ENCODE measurements at regions not wholly inside any gene's neighbourhood (a gene's known extent, or its start where the extent isn't known, plus 50 kb on each side); places are given as distances from the start of the nearest gene placed in this dataset.

- DNase-seq (ENCODE audit: extremely low read depth, low read depth), result no peak
These were observed 144.7 kb downstream of the QRSL1 start for GRCh38 chr6:106773996-106774629.

DNA sequence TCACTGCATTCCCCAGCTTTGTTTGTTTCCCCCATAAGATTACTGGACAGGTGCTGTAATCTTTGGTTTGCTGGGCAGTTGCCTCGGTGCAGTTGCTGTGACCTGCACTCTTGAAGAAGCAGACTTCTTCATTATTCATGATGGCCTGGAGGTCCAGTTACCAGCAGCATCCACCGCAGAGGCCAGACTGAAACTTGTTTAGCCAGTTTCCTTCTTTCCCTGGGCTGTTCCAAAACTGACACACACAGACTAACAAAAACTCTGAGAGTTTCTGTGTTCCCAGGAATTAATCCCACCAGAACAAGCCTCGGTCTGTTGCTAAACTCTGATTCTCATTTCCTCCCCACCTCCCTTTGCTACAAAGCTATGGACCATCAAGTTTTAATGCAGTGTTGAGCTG is 144.1 kb downstream of the QRSL1 start:
- DNase-seq (ENCODE audit: extremely low read depth, low read depth), result no peak

DNA sequence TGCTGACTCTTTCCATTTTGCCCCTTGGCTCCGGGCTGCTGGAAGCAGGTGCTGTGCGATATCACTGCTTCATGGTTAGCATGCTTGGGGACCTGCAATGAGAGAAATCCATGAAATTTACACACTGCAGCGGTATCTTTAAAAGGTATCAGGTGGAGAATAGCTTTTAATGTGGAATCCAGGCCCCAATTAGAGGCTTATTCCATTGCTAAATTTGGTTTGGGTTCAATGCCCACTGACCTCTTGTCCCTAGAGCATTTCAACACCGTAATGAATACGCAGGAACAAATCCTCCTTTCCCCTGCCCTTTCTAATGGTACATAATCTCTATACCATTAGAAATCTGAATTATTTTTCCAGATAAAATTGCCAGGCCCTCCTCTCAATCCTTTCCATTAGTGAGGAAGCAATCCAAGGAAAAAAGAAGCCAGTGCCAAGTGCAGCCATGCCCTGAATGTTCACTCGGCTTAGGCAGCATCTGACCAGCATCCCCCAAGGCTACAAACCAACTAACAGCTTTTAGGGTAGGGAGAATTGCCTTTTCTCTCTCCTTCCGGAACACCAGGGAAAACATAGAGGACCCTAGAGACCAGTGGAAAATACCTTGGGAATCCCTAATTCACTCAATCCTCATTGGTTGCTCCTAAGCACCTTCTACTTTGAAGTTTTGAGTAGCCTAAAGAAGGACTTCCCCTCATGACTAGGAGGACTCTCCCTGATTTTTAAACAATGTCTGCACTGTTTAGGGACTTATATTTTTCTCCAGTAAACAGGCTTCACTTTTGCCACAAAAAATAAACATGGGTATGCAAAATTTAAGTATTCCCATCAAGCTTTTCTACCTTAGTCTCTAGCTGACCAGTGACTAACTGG is 143.1 kb downstream of the QRSL1 start:
- DNase-seq (ENCODE audit: extremely low read depth, low read depth), result no peak

GRCh38 chr6:106771822-106772221 is 142.4 kb downstream of the QRSL1 start:
- DNase-seq (ENCODE audit: extremely low read depth, low read depth), result no peak

GRCh38 chr6:106770663-106771062 is 141.3 kb downstream of the QRSL1 start:
- no peak for DNase-seq (ENCODE audit: extremely low read depth, low read depth)

DNA sequence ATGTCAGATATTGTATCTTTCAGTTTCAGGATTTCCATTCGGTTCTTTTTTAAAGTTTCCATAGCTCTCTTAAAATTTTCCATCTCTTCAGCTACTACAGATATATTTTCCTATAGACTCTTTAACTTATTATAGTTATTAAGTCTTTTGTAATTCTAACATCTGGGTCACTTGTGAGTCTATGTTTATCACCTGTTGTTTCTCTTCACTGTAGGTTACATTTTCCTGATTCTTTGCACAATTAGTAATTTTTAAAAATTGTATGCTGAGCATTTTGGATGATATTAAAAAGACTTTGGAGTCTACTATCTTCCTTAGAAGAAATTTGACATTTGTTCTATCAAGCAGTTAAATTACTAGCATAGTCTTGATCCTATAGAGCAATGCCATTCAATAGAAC is 140.7 kb downstream of the QRSL1 start:
- DNase-seq (ENCODE audit: extremely low read depth, low read depth), result no peak

- no peak for DNase-seq (ENCODE audit: extremely low read depth, low read depth)
These were observed 137.9 kb downstream of the QRSL1 start for GRCh38 chr6:106767271-106767670.

DNA sequence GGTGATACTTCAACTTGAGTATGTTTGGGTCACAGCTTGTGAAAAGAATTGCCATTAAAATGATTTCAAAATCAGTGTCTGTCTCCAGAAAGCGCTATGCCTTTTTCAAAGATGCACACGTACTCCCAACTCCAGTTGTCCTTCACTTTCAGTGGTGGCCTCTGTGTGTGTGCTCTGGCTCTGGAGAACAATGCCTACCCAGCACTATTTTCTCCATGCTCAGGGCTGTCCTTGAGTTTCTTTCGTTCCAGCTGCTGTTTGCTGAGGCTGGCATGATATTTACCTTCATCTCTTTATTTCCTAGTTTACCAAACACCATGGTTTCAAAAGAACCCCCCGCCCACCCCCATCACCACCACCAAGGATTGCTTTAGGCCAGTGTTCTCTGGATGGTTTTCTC is 136.8 kb downstream of the QRSL1 start:
- DNase-seq (ENCODE audit: extremely low read depth, low read depth), result no peak

GRCh38 chr6:106765496-106765895 is 136.1 kb downstream of the QRSL1 start:
- DNase-seq (ENCODE audit: extremely low read depth, low read depth), result no peak

- no peak for DNase-seq (ENCODE audit: extremely low read depth, low read depth)
These were observed 135.1 kb downstream of the QRSL1 start for GRCh38 chr6:106764353-106764980.

DNA sequence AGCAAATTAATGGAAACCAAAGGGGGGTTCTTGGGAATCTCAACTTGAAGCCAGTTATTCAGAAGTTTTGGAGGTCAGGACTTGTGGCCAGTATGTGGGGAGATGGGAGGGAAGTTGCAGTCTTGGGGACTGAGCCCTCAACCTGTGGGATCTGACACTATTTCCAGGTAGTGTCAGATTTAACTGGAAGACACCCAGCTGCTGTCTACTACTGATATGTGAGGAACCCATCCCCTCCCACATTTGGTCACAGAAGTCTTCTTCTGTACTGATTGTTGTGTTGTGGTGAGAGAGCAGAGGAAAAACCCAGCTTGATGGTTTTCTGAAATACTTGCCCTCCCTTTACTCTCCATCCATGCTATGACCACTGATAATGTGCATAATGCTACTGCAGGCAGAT is 134.0 kb downstream of the QRSL1 start:
- DNase-seq (ENCODE audit: extremely low read depth, low read depth), result no peak

DNA sequence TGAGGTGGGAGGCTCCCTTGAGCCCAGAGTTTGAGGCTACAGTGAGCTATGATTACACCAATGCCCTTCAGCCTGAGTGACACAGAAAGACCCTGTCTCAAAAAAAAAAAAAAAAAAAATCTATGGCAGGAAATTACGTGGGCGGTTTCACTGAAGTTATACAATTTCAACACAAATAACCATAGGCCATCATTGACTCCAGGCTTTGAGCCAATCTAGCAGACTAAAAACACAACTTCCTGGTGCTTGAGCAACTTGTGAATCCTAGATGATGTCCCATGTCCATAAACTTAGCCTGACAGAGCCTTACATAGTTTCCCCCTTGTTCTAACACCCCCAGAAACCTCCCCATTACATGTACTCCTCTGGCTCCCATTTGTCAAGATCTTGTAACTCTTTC is 131.8 kb downstream of the QRSL1 start:
- no peak for DNase-seq (ENCODE audit: extremely low read depth, low read depth)

- DNase-seq (ENCODE audit: extremely low read depth, low read depth), result no peak
These were observed 129.7 kb downstream of the QRSL1 start for GRCh38 chr6:106759112-106759511.

DNA sequence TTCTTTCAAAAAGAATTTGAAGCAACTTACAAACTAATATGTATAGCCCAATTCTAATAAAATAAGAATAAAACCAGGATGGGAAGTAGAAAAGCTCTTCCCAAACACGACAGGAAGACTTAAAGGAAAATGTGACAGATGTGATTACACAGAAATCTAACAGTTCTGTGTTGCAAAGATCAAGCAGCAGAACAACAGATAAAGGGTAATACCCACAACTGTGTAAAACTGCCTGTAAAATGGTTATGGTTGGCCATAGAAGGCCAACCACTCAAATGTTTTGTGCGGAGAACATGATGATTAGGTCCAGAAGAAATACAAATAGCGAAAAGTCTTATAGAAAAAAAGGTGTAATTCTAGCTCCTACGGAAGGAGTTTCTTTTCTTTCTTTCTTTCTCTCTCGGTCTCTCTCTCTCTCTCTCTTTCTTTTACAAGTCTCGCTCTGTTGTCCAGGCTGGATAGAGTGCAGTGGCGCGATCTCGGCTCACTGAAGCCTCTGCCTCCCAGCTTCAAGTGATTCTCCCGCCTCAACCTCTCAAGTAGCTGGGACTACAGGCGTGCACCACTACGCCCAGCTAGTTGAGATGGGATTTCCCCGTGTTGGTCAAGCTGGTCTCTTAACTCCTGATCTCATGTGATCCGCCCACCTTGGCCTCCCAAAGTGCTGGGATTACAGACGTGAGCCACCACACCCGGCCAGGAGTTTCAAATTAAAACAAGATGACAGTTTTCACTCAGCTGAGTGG is 128.5 kb downstream of the QRSL1 start:
- DNase-seq (ENCODE audit: extremely low read depth, low read depth), result no peak

GRCh38 chr6:106757267-106757666 is 127.9 kb downstream of the QRSL1 start:
- DNase-seq (ENCODE audit: extremely low read depth, low read depth), result no peak

DNA sequence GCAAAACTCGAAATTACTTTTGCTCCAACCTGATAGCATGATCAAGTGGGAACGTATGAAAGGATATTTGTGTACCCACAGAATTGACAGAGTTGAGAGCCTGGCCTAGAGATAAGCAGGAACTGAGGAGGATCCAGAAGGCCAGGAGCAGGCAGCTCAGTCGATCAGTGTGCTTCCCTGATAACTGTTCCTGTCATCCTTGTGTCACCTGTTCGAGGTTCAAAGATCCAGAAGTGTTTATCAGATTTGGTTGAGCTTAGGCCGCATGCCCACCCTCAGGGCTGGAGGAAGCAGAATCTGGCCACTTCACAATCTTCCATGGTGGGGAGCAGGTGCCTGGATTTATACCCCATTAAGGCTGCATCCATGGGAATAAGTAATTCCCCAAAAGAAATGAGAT is 124.8 kb downstream of the QRSL1 start:
- no peak for DNase-seq (ENCODE audit: extremely low read depth, low read depth)

- DNase-seq (ENCODE audit: extremely low read depth, low read depth), result no peak
These were observed 123.3 kb downstream of the QRSL1 start for GRCh38 chr6:106752641-106753040.

GRCh38 chr6:106751501-106752252 is 122.3 kb downstream of the QRSL1 start:
- no peak for DNase-seq (ENCODE audit: extremely low read depth, low read depth)

DNA sequence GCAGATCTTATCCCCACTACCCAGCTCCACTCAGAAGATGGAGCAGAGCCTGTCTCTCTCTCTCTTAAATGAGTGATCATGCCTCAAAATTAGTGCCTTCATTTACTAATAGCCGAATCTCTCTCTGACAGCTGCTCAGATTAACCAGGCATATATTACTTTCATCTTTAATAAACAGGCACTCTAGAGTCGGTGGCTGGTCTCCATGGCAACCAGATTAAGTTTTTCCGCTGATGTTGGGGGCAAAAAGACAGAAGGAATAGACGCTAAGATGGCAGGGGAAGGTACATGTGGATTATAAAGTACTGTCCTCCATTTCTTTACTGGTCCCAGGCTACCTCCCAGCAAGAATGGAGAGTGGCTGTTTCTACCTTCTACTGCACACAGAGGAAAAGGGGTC is 121.6 kb downstream of the QRSL1 start:
- no peak for DNase-seq (ENCODE audit: extremely low read depth, low read depth)

GRCh38 chr6:106750142-106750918 is 121.0 kb downstream of the QRSL1 start:
- DNase-seq (ENCODE audit: extremely low read depth, low read depth), result no peak

All from NCI-H460 (cell line).